ENCODE measurements at regions not wholly inside any gene's neighbourhood (a gene's known extent, or its start where the extent isn't known, plus 50 kb on each side); places are given as distances from the start of the nearest gene placed in this dataset.

DNA sequence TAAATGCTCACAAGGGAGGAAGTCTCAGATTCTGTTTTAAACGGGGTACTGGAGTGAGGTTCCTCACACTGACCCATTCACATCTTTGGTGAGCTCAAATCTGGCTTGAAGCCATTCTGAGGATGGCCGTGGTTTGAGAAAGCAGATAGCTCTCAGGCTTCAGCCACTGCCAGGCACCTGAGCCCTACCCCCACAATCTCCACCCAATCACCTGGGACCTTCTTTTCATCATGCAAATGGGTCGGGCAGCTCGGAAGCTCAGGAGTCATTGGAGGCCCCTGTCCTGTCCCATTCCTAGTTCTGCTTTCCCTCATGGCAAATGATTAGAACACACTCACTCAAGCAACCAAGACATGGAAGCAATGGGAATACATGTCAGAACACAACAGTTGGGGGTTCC lies 141.4 kb upstream of the ETS2 start:
- H3K4me3 ChIP-seq (replicated peaks in 1 of 3; ENCODE audit: insufficient read depth in 1 of 3, low read depth in 1 of 3, low read length in 3 of 3), result no peak overlapping the region
- no peaks in the 10 kb centered on the region for H3K9me1 ChIP-seq (replicated peaks; ENCODE audit: control insufficient read depth, extremely low read depth, insufficient read depth, low read length)
- no peaks in the 10 kb centered on the region for H3K9me3 ChIP-seq (replicated peaks; ENCODE audit: control insufficient read depth, insufficient read depth, low read length)
- no peaks in the 10 kb centered on the region for H3K36me3 ChIP-seq (ENCODE audit: control insufficient read depth in 2 of 2, extremely low read depth in 1 of 2, insufficient read depth in 2 of 2, low read length in 2 of 2)
- H3K27me3 ChIP-seq (ENCODE audit: control insufficient read depth in 2 of 2, insufficient read depth in 2 of 2, low read length in 2 of 2), result peaks cover 53 to 61% of the 10 kb centered on the region in 2 experiments
- H2AFZ ChIP-seq (ENCODE audit: low read depth, low read length), result no peak overlapping the region
- DNase-seq (ENCODE audit: low read depth, low spot score), result no peak
- TF ChIP-seq, protein P1, sequence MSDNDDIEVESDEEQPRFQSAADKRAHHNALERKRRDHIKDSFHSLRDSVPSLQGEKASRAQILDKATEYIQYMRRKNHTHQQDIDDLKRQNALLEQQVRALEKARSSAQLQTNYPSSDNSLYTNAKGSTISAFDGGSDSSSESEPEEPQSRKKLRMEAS (IDR thresholded peaks at IDR 0.05; ENCODE audit: insufficient read depth, insufficient read length), result no peak
- TF ChIP-seq POLR2AphosphoS5 (IDR thresholded peaks at IDR 0.05; ENCODE audit: insufficient read depth, low read depth, low read length), result no peak
- TF ChIP-seq GATA2 (IDR thresholded peaks at IDR 0.05; ENCODE audit: insufficient read depth, insufficient read length, low read depth, low read length), result no peak
- TF ChIP-seq, protein P2, sequence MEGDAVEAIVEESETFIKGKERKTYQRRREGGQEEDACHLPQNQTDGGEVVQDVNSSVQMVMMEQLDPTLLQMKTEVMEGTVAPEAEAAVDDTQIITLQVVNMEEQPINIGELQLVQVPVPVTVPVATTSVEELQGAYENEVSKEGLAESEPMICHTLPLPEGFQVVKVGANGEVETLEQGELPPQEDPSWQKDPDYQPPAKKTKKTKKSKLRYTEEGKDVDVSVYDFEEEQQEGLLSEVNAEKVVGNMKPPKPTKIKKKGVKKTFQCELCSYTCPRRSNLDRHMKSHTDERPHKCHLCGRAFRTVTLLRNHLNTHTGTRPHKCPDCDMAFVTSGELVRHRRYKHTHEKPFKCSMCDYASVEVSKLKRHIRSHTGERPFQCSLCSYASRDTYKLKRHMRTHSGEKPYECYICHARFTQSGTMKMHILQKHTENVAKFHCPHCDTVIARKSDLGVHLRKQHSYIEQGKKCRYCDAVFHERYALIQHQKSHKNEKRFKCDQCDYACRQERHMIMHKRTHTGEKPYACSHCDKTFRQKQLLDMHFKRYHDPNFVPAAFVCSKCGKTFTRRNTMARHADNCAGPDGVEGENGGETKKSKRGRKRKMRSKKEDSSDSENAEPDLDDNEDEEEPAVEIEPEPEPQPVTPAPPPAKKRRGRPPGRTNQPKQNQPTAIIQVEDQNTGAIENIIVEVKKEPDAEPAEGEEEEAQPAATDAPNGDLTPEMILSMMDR (IDR thresholded peaks at IDR 0.05; ENCODE audit: extremely low read depth in 1 of 2, insufficient read depth in 1 of 2, low read depth in 1 of 2, low read length in 2 of 2), result no peak
- no peak for TF ChIP-seq MYC (IDR thresholded peaks at IDR 0.05; ENCODE audit: low read depth, low read length)
- no peak for TF ChIP-seq JUN (IDR thresholded peaks at IDR 0.05; ENCODE audit: borderline replicate concordance, insufficient read depth, insufficient read length, low read depth)
- TF ChIP-seq POLR2A (IDR thresholded peaks at IDR 0.05; ENCODE audit: low read depth, low read length), result no peak
- TF ChIP-seq EZH2 (IDR thresholded peaks at IDR 0.05; ENCODE audit: borderline replicate concordance, low read depth, low read length, severe bottlenecking), result no peak
- TF ChIP-seq FOS (IDR thresholded peaks at IDR 0.05; ENCODE audit: borderline replicate concordance, insufficient read depth, low read length), result no peak
- H3K4me2 ChIP-seq (ENCODE audit: insufficient read depth, low read length), result no peak overlapping the region
- H4K20me1 ChIP-seq (replicated peaks; ENCODE audit: control insufficient read depth, extremely low read depth, insufficient read depth, low read length), result no peaks in the 10 kb centered on the region
- no peak overlapping the region for H3K27ac ChIP-seq (ENCODE audit: insufficient read depth, low read depth, low read length)
- no TSS peak for BruUV-seq (replicated peaks)
- intact Hi-C loops (cut with micrococcal nuclease), result no loop called here
- no peak overlapping the region for H3K9ac ChIP-seq (replicated peaks; ENCODE audit: extremely low read depth, insufficient read depth, low read length)
- POLR2A ChIA-PET, result no interaction called here
- CTCF ChIA-PET, result no interaction called here
- no peaks in the 10 kb centered on the region for H3K79me2 ChIP-seq (ENCODE audit: control insufficient read depth, insufficient read depth, low read length)
- H3K4me1 ChIP-seq (ENCODE audit: control insufficient read depth, extremely low read depth, insufficient read depth, low read length), result no peaks in the 10 kb centered on the region
- dilution Hi-C loops (cut with MboI; ENCODE audit: extremely low pct_ligation_motif_present, low sequenced_read_pairs), result no loop called here
- no peak for FAIRE-seq

Measured in endothelial cell of umbilical vein (primary cell).